ENCODE measurements at regions not wholly inside any gene's neighbourhood (a gene's known extent, or its start where the extent isn't known, plus 50 kb on each side); places are given as distances from the start of the nearest gene placed in this dataset.

DNA sequence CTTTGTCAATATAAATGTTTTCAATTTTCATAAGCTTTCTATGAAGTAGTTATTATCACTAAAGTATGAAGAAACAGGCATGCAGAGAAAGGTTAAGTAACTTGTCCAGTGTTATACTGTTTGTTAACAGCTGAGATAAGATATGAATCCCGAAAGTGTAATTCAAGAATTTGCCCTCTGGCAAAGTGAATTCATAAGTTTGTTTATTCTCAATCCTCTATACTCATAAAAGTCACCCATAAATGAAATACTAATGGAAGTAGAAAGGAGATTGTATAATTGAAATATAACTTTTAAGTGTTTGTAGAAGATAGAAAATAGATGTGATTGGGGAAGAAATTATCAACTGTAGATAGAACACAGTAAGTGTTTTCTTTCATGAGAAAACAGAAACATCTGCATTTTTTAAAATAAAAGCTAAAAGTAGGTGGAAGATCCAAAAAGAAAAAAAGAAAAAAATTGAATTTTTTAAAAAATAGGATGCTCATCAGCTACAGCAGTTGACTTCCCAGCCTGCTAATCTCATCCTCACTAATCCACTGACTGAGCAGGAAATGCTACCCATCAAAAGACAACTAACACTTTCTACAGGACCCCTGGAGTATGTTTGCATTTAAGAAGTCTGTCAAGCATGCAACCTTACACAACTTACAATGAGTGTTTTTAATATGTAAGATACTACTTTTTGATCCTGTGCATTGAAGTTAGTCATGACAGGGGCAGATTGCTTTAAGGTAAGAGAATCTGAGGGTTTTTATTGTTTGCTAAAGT is 878.1 kb downstream of the SI start:
- 80 to 81% methylated on average over 1 of the region's 1 CpG for WGBS, 2 donors
- intact Hi-C loops (cut with DNase I) = no loop called here
- no peaks in the 10 kb centered on the region for H3K27me3 ChIP-seq
- H3K36me3 ChIP-seq = no peaks in the 10 kb centered on the region
- no peaks in the 10 kb centered on the region for H3K4me1 ChIP-seq
- no peak overlapping the region for H3K4me3 ChIP-seq (replicated peaks in 1 of 3)
- TF ChIP-seq, protein P1, sequence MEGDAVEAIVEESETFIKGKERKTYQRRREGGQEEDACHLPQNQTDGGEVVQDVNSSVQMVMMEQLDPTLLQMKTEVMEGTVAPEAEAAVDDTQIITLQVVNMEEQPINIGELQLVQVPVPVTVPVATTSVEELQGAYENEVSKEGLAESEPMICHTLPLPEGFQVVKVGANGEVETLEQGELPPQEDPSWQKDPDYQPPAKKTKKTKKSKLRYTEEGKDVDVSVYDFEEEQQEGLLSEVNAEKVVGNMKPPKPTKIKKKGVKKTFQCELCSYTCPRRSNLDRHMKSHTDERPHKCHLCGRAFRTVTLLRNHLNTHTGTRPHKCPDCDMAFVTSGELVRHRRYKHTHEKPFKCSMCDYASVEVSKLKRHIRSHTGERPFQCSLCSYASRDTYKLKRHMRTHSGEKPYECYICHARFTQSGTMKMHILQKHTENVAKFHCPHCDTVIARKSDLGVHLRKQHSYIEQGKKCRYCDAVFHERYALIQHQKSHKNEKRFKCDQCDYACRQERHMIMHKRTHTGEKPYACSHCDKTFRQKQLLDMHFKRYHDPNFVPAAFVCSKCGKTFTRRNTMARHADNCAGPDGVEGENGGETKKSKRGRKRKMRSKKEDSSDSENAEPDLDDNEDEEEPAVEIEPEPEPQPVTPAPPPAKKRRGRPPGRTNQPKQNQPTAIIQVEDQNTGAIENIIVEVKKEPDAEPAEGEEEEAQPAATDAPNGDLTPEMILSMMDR (IDR thresholded peaks at IDR 0.05) = no peak
- H3K27ac ChIP-seq = no peak overlapping the region
- no peaks in the 10 kb centered on the region for H3K9me3 ChIP-seq
- DNase-seq = no peak

DNA sequence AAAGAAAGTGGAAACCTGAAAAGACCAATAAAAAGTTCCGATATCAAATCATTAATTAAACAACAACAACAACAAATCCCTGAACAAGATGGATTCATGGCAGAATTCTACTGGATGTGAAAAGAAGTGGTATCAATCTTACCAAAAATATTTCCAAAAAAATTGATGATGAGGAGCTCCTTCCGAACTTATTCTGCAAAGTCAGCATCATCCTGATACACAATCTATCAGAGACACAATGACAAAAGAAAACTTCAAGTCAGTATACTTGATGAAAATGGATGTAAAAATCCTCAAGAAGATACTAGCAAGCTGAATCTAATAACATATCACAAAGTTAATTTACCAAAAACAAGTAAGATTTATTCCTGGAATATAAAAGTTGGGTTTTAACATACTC is 881.8 kb downstream of the SI start:
- no peak overlapping the region for H3K4me3 ChIP-seq (replicated peaks in 1 of 3)
- H3K27ac ChIP-seq = no peak overlapping the region
- TF ChIP-seq POLR2A (IDR thresholded peaks at IDR 0.05) = no peak
- TF ChIP-seq, protein P1 (IDR thresholded peaks at IDR 0.05) = no peak
- H3K4me1 ChIP-seq = no peaks in the 10 kb centered on the region
- DNase-seq = no peak
- no peaks in the 10 kb centered on the region for H3K9me3 ChIP-seq
- intact Hi-C loops (cut with DNase I) = no loop called here
- H3K27me3 ChIP-seq = no peaks in the 10 kb centered on the region
- WGBS, 2 donors = 96 to 97% methylated on average over 2 of the region's 2 CpGs
- no peaks in the 10 kb centered on the region for H3K36me3 ChIP-seq

DNA sequence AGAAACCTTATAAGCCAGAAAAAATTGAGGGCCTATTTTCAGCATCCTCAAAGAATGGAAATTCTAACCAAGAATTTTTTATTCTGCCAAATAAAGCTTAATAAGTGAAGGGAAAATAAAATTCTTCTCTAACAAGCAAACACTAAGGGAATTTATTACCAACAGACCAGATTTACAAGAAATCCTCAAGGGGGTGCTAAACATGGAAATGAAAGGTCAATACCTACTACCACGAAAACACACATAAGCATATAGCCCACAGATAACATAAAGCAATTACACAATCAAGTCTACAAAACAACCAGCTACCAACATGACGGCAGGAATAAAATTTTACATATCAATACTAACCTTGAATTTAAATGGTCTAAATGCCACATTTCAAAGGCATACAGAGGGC is 883.5 kb downstream of the SI start:
- 74 to 77% methylated on average over 2 of the region's 2 CpGs for WGBS, 2 donors
- TF ChIP-seq, protein P1 (IDR thresholded peaks at IDR 0.05) = no peak
- TF ChIP-seq POLR2A (IDR thresholded peaks at IDR 0.05) = no peak

DNA sequence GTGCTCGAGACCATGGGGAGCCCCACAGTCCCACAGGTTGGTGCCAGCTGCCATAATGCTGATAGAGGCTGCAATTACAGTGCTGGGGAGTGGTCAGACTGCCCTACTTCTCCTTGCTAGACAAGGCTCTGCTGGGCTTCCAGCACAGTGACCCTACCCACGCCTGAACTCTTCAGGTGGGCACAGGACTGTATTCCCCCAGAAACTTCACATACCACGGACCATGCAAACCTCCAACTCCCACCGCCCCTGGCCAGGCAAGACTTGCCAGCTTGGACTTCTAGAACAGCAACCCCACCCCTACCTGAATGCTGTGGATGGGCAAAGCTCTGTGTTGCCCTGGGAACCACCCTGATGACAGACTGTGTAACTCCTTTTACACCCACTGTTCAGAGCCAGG is 885.3 kb downstream of the SI start:
- H3K9me3 ChIP-seq = no peaks in the 10 kb centered on the region
- 65 to 83% methylated on average over 4 of the region's 4 CpGs for WGBS, 2 donors

More for the DNA sequence above, 883.5 kb downstream of the SI start:
- Histone ChIP-seq H3K27me3 (no peaks in the 10 kb centered on the region), H3K9me3 (no peaks in the 10 kb centered on the region), H3K4me3 (replicated peaks in 1 of 3) (no peak overlapping the region), H3K4me1 (no peaks in the 10 kb centered on the region), H3K36me3 (no peaks in the 10 kb centered on the region), H3K27ac (no peak overlapping the region)
- intact Hi-C loops (cut with DNase I) = no loop called here
- DNase-seq = no peak

GRCh38 chr3:164190566-164190965 is 887.7 kb downstream of the SI start:
- H3K27ac ChIP-seq = no peak overlapping the region
- TF ChIP-seq POLR2A (IDR thresholded peaks at IDR 0.05) = no peak
- TF ChIP-seq, protein P1 (IDR thresholded peaks at IDR 0.05) = no peak
- no peak overlapping the region for H3K4me3 ChIP-seq (replicated peaks in 1 of 3)
- intact Hi-C loops (cut with DNase I) = no loop called here
- H3K36me3 ChIP-seq = no peaks in the 10 kb centered on the region
- no peak for DNase-seq
- H3K9me3 ChIP-seq = no peaks in the 10 kb centered on the region
- H3K27me3 ChIP-seq = no peaks in the 10 kb centered on the region
- H3K4me1 ChIP-seq = no peaks in the 10 kb centered on the region

More for the DNA sequence above, 885.3 kb downstream of the SI start:
- TF ChIP-seq, protein P1 (IDR thresholded peaks at IDR 0.05) = no peak
- no peak for TF ChIP-seq POLR2A (IDR thresholded peaks at IDR 0.05)
- DNase-seq = no peak
- Histone ChIP-seq H3K36me3 (no peaks in the 10 kb centered on the region), H3K4me3 (replicated peaks in 1 of 3) (no peak overlapping the region), H3K27me3 (no peaks in the 10 kb centered on the region), H3K4me1 (no peaks in the 10 kb centered on the region), H3K27ac (no peak overlapping the region)
- intact Hi-C loops (cut with DNase I) = no loop called here
